ENCODE measurements at regions not wholly inside any gene's neighbourhood (a gene's known extent, or its start where the extent isn't known, plus 50 kb on each side); places are given as distances from the start of the nearest gene placed in this dataset.

GRCh38 chr11:39190751-39191150 lies 2268.7 kb downstream of the LRRC4C start:
- POLR2A ChIA-PET = no interaction called here
- no peak overlapping the region for H3K27ac ChIP-seq (ENCODE audit: low read depth, low read length)
- peaks cover 15% of the 10 kb centered on the region for H3K9me3 ChIP-seq (ENCODE audit: control insufficient read depth, insufficient read depth, low read length)
- no peaks in the 10 kb centered on the region for H3K27me3 ChIP-seq (ENCODE audit: control insufficient read depth, insufficient read depth, low read length)
- no peak for TF ChIP-seq CTCF (IDR thresholded peaks at IDR 0.05; ENCODE audit: low read depth, low read length)
- CTCF ChIA-PET = no interaction called here
- H3K4me3 ChIP-seq (ENCODE audit: low read depth, low read length) = no peak overlapping the region
- DNase-seq (ENCODE audit: low read depth, low spot score) = no peak

GRCh38 chr11:39177678-39178077 lies 2281.8 kb downstream of the LRRC4C start:
- ChIA-PET POLR2A (no interaction called here), CTCF (no interaction called here)
- DNase-seq (ENCODE audit: low read depth, low spot score) = no peak
- no peak overlapping the region for H3K4me3 ChIP-seq (ENCODE audit: low read depth, low read length)
- no peak for TF ChIP-seq CTCF (IDR thresholded peaks at IDR 0.05; ENCODE audit: low read depth, low read length)
- H3K9me3 ChIP-seq (ENCODE audit: control insufficient read depth, insufficient read depth, low read length) = peaks cover 2% of the 10 kb centered on the region; the same call in 1 of the 2 replicates
- H3K27me3 ChIP-seq (ENCODE audit: control insufficient read depth, insufficient read depth, low read length) = no peaks in the 10 kb centered on the region
- H3K27ac ChIP-seq (ENCODE audit: low read depth, low read length) = no peak overlapping the region

GRCh38 chr11:39174965-39175364 lies 2284.5 kb downstream of the LRRC4C start:
- Histone ChIP-seq H3K9me3 (ENCODE audit: control insufficient read depth, insufficient read depth, low read length) (peaks cover 5% of the 10 kb centered on the region; the same call in 1 of the 2 replicates), H3K4me3 (ENCODE audit: low read depth, low read length) (no peak overlapping the region), H3K27ac (ENCODE audit: low read depth, low read length) (no peak overlapping the region), H3K27me3 (ENCODE audit: control insufficient read depth, insufficient read depth, low read length) (no peaks in the 10 kb centered on the region)
- ChIA-PET POLR2A (no interaction called here), CTCF (no interaction called here)
- DNase-seq (ENCODE audit: low read depth, low spot score) = no peak
- TF ChIP-seq CTCF (IDR thresholded peaks at IDR 0.05; ENCODE audit: low read depth, low read length) = no peak

GRCh38 chr11:39174196-39174595 lies 2285.3 kb downstream of the LRRC4C start:
- Histone ChIP-seq H3K4me3 (ENCODE audit: low read depth, low read length) (no peak overlapping the region), H3K27ac (ENCODE audit: low read depth, low read length) (no peak overlapping the region), H3K27me3 (ENCODE audit: control insufficient read depth, insufficient read depth, low read length) (no peaks in the 10 kb centered on the region), H3K9me3 (ENCODE audit: control insufficient read depth, insufficient read depth, low read length) (peaks cover 5% of the 10 kb centered on the region; the same call in 1 of the 2 replicates)
- no peak for TF ChIP-seq CTCF (IDR thresholded peaks at IDR 0.05; ENCODE audit: low read depth, low read length)
- ChIA-PET POLR2A (no interaction called here), CTCF (no interaction called here)
- DNase-seq (ENCODE audit: low read depth, low spot score) = no peak

- ChIA-PET POLR2A (no interaction called here), CTCF (no interaction called here)
- H3K4me3 ChIP-seq (ENCODE audit: low read depth, low read length) = no peak overlapping the region
- TF ChIP-seq CTCF (IDR thresholded peaks at IDR 0.05; ENCODE audit: low read depth, low read length) = no peak
- no peak for DNase-seq (ENCODE audit: low read depth, low spot score)
- H3K27ac ChIP-seq (ENCODE audit: low read depth, low read length) = no peak overlapping the region
- peaks cover 9% of the 10 kb centered on the region for H3K9me3 ChIP-seq (ENCODE audit: control insufficient read depth, insufficient read depth, low read length)
- H3K27me3 ChIP-seq (ENCODE audit: control insufficient read depth, insufficient read depth, low read length) = no peaks in the 10 kb centered on the region
Observed at GRCh38 chr11:39165021-39165420, 2294.4 kb downstream of the LRRC4C start.
